ENCODE measurements at regions not wholly inside any gene's neighbourhood (a gene's known extent, or its start where the extent isn't known, plus 50 kb on each side); places are given as distances from the start of the nearest gene placed in this dataset.

GRCh38 chr16:48892893-48893292, 282.9 kb upstream of the N4BP1 start:
- H3K4me1 Mint-ChIP-seq, result no peaks in the 10 kb centered on the region
- ATAC-seq, result no peak
- H3K9me3 ChIP-seq (ENCODE audit: control insufficient read depth, low read length, poor library complexity, severe bottlenecking), result no peaks in the 10 kb centered on the region
- H3K27me3 Mint-ChIP-seq, result no peaks in the 10 kb centered on the region
- H3K4me3 Mint-ChIP-seq, result no peak overlapping the region
- H3K36me3 Mint-ChIP-seq (ENCODE audit: low read depth), result no peaks in the 10 kb centered on the region
- no peak for DNase-seq
- no peak overlapping the region for H3K27ac Mint-ChIP-seq

- H3K9me3 ChIP-seq (ENCODE audit: control insufficient read depth, low read length, poor library complexity, severe bottlenecking), result no peaks in the 10 kb centered on the region
- DNase-seq (no peak), ATAC-seq (no peak)
- no peak overlapping the region for H3K4me3 Mint-ChIP-seq
- H3K27me3 Mint-ChIP-seq, result no peaks in the 10 kb centered on the region
- no peaks in the 10 kb centered on the region for H3K36me3 Mint-ChIP-seq (ENCODE audit: low read depth)
- no peak overlapping the region for H3K27ac Mint-ChIP-seq
- H3K4me1 Mint-ChIP-seq, result no peaks in the 10 kb centered on the region
These were observed 277.7 kb upstream of the N4BP1 start for GRCh38 chr16:48887646-48888210.

- Mint-ChIP-seq H3K27me3 (no peaks in the 10 kb centered on the region), H3K27ac (no peak overlapping the region), H3K4me1 (no peaks in the 10 kb centered on the region), H3K36me3 (ENCODE audit: low read depth) (no peaks in the 10 kb centered on the region), H3K4me3 (no peak overlapping the region)
- no peak for ATAC-seq
- no peaks in the 10 kb centered on the region for H3K9me3 ChIP-seq (ENCODE audit: control insufficient read depth, low read length, poor library complexity, severe bottlenecking)
- no peak for DNase-seq
These were observed 275.5 kb upstream of the N4BP1 start for GRCh38 chr16:48885471-48885870.

- no peaks in the 10 kb centered on the region for H3K27me3 Mint-ChIP-seq
- no peak for ATAC-seq
- H3K9me3 ChIP-seq (ENCODE audit: control insufficient read depth, low read length, poor library complexity, severe bottlenecking), result no peaks in the 10 kb centered on the region
- H3K27ac Mint-ChIP-seq, result no peak overlapping the region
- H3K4me3 Mint-ChIP-seq, result no peak overlapping the region
- no peaks in the 10 kb centered on the region for H3K36me3 Mint-ChIP-seq (ENCODE audit: low read depth)
- no peaks in the 10 kb centered on the region for H3K4me1 Mint-ChIP-seq
- DNase-seq, result no peak
These were observed 271.3 kb upstream of the N4BP1 start for GRCh38 chr16:48881272-48881671.

- no peak for DNase-seq
- Mint-ChIP-seq H3K4me3 (no peak overlapping the region), H3K27me3 (no peaks in the 10 kb centered on the region), H3K4me1 (no peaks in the 10 kb centered on the region), H3K27ac (no peak overlapping the region), H3K36me3 (ENCODE audit: low read depth) (no peaks in the 10 kb centered on the region)
- no peak for ATAC-seq
- no peaks in the 10 kb centered on the region for H3K9me3 ChIP-seq (ENCODE audit: control insufficient read depth, low read length, poor library complexity, severe bottlenecking)
These were observed 269.5 kb upstream of the N4BP1 start for GRCh38 chr16:48879223-48880122.

GRCh38 chr16:48877946-48878345, 268.0 kb upstream of the N4BP1 start:
- H3K4me3 Mint-ChIP-seq, result no peak overlapping the region
- no peak for ATAC-seq
- no peaks in the 10 kb centered on the region for H3K36me3 Mint-ChIP-seq (ENCODE audit: low read depth)
- no peak for DNase-seq
- no peaks in the 10 kb centered on the region for H3K27me3 Mint-ChIP-seq
- no peak overlapping the region for H3K27ac Mint-ChIP-seq
- no peaks in the 10 kb centered on the region for H3K9me3 ChIP-seq (ENCODE audit: control insufficient read depth, low read length, poor library complexity, severe bottlenecking)
- H3K4me1 Mint-ChIP-seq, result no peaks in the 10 kb centered on the region

GRCh38 chr16:48870141-48870540, 260.2 kb upstream of the N4BP1 start:
- ATAC-seq (no peak), DNase-seq (no peak)
- Mint-ChIP-seq H3K4me3 (no peak overlapping the region), H3K36me3 (ENCODE audit: low read depth) (no peaks in the 10 kb centered on the region), H3K27ac (no peak overlapping the region), H3K4me1 (no peaks in the 10 kb centered on the region), H3K27me3 (no peaks in the 10 kb centered on the region)
- no peaks in the 10 kb centered on the region for H3K9me3 ChIP-seq (ENCODE audit: control insufficient read depth, low read length, poor library complexity, severe bottlenecking)

- Mint-ChIP-seq H3K27me3 (no peaks in the 10 kb centered on the region), H3K4me3 (no peak overlapping the region)
- DNase-seq, result no peak
These were observed 255.5 kb upstream of the N4BP1 start for GRCh38 chr16:48865520-48865919.

GRCh38 chr16:48864055-48864454, 254.1 kb upstream of the N4BP1 start:
- H3K27me3 Mint-ChIP-seq, result no peaks in the 10 kb centered on the region
- ATAC-seq (no peak), DNase-seq (no peak)
- no peaks in the 10 kb centered on the region for H3K36me3 Mint-ChIP-seq (ENCODE audit: low read depth)
- no peaks in the 10 kb centered on the region for H3K9me3 ChIP-seq (ENCODE audit: control insufficient read depth, low read length, poor library complexity, severe bottlenecking)
- H3K27ac Mint-ChIP-seq, result no peak overlapping the region
- H3K4me3 Mint-ChIP-seq, result no peak overlapping the region
- H3K4me1 Mint-ChIP-seq, result no peaks in the 10 kb centered on the region

More at GRCh38 chr16:48865520-48865919, 255.5 kb upstream of the N4BP1 start:
- no peak overlapping the region for H3K27ac Mint-ChIP-seq
- H3K36me3 Mint-ChIP-seq (ENCODE audit: low read depth), result no peaks in the 10 kb centered on the region
- H3K4me1 Mint-ChIP-seq, result no peaks in the 10 kb centered on the region
- no peaks in the 10 kb centered on the region for H3K9me3 ChIP-seq (ENCODE audit: control insufficient read depth, low read length, poor library complexity, severe bottlenecking)
- no peak for ATAC-seq

GRCh38 chr16:48862087-48862532, 252.1 kb upstream of the N4BP1 start:
- DNase-seq, result no peak
- no peak overlapping the region for H3K27ac Mint-ChIP-seq
- no peak for ATAC-seq
- H3K36me3 Mint-ChIP-seq (ENCODE audit: low read depth), result no peaks in the 10 kb centered on the region
- no peak overlapping the region for H3K4me3 Mint-ChIP-seq
- H3K4me1 Mint-ChIP-seq, result no peaks in the 10 kb centered on the region
- no peaks in the 10 kb centered on the region for H3K9me3 ChIP-seq (ENCODE audit: control insufficient read depth, low read length, poor library complexity, severe bottlenecking)
- H3K27me3 Mint-ChIP-seq, result no peaks in the 10 kb centered on the region

- Mint-ChIP-seq H3K27ac (no peak overlapping the region), H3K4me3 (no peak overlapping the region), H3K4me1 (no peaks in the 10 kb centered on the region), H3K27me3 (no peaks in the 10 kb centered on the region), H3K36me3 (ENCODE audit: low read depth) (no peaks in the 10 kb centered on the region)
- DNase-seq, result no peak
- ATAC-seq, result no peak
- no peaks in the 10 kb centered on the region for H3K9me3 ChIP-seq (ENCODE audit: control insufficient read depth, low read length, poor library complexity, severe bottlenecking)
These were observed 250.4 kb upstream of the N4BP1 start for GRCh38 chr16:48860341-48860740.

- DNase-seq, result no peak
These were observed 243.0 kb upstream of the N4BP1 start for GRCh38 chr16:48852951-48853350.

GRCh38 chr16:48852458-48852857, 242.5 kb upstream of the N4BP1 start:
- Mint-ChIP-seq H3K36me3 (ENCODE audit: low read depth) (no peaks in the 10 kb centered on the region), H3K4me1 (no peaks in the 10 kb centered on the region)
- no peak for ATAC-seq

More at GRCh38 chr16:48852951-48853350, 243.0 kb upstream of the N4BP1 start:
- no peaks in the 10 kb centered on the region for H3K27me3 Mint-ChIP-seq
- H3K36me3 Mint-ChIP-seq (ENCODE audit: low read depth), result no peaks in the 10 kb centered on the region
- no peak for ATAC-seq
- no peak overlapping the region for H3K27ac Mint-ChIP-seq
- H3K4me3 Mint-ChIP-seq, result no peak overlapping the region
- no peaks in the 10 kb centered on the region for H3K9me3 ChIP-seq (ENCODE audit: control insufficient read depth, low read length, poor library complexity, severe bottlenecking)
- no peaks in the 10 kb centered on the region for H3K4me1 Mint-ChIP-seq

More at GRCh38 chr16:48852458-48852857, 242.5 kb upstream of the N4BP1 start:
- Mint-ChIP-seq H3K27ac (no peak overlapping the region), H3K4me3 (no peak overlapping the region), H3K27me3 (no peaks in the 10 kb centered on the region)
- no peak for DNase-seq
- H3K9me3 ChIP-seq (ENCODE audit: control insufficient read depth, low read length, poor library complexity, severe bottlenecking), result no peaks in the 10 kb centered on the region
